ENCODE measurements at regions not wholly inside any gene's neighbourhood (a gene's known extent, or its start where the extent isn't known, plus 50 kb on each side); places are given as distances from the start of the nearest gene placed in this dataset.

DNA sequence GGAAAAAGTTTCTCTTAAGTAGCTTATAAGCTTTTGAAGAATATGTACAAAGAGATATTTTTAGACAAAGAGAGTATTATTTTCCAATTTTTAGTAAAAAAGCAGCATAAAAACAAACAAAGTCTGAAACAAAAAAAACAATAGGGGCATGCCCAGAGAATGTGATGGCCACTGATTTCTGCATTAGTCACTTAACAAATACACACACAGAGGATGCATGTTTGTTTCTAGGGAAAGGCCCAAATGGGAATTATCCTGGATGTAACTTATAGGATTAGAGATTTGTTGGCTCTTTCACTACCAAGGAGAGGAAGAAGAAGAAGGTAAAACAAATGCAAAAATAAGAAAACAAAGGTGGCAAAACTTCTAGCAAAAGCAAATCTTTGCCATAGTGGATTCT, 95.9 kb upstream of the SCOC start:
- no peak for DNase-seq

DNA sequence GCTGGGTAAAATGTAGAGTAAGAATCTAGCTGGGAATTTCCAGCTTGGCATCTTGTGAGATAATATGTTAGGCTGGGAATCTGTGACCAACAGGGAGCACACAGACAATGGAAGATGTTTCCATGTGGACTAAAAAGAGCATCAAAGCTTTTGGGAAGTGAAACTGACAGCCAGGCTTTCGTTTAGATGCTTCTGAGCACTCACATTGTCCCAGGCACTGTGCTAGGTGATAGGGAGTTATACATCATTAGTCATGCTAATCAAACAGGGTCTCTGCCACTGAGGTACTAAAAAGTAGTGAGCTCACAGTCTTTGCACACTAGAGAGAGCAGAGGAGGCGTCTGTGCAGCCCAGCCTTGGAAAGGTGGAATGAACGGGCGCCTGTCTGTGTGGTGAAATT, 101.9 kb upstream of the SCOC start:
- DNase-seq: no peak

DNA sequence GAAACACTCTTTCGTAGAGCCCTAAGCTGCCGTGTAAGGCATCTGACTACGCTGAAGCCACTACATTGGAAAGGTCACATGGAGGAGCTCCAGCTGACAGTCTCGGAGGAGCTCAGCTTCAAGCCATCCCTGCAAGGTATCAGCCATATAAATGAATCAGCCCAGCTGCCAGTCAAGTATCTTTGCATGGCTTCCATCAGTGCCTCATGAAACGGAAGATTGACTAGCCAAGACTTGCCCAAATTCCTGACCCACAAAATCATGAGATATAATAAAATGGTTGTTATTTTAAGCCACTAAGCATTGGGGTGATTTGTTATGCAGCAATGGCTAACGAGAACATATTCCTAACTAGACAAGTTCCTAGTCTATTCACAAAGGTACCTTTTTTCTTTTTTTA, 104.1 kb upstream of the SCOC start:
- no peak for DNase-seq

DNA sequence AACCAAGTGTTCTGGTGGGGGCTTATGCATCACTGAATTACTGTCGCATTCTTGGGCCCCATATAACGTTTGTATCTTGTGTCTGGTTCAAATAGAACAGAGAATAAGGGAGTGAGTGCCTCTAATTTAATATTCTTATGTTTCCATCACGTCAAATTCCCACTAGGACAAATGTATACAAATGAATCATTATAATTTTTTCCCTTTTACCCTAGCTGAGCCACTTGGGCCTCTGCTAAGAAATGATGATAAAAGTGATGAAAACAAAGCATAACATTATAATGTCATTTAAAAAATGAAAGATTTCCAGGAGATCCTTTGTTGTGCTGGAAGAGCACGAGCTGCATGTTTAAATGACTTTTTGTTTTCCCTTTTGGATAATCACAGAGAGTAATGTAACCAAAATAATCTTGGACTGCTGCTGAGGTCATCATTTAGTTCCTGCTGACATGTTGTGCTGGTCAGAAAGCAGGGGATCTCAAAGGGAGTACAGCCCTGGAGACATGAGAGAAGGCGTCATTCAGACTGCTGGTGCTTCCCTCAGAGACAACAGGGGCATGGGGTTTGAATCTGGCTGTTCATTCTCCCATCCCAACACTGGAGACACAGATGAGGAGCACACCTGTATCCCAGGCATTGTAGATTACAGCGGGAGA, 105.1 kb upstream of the SCOC start:
- no peak for DNase-seq

DNA sequence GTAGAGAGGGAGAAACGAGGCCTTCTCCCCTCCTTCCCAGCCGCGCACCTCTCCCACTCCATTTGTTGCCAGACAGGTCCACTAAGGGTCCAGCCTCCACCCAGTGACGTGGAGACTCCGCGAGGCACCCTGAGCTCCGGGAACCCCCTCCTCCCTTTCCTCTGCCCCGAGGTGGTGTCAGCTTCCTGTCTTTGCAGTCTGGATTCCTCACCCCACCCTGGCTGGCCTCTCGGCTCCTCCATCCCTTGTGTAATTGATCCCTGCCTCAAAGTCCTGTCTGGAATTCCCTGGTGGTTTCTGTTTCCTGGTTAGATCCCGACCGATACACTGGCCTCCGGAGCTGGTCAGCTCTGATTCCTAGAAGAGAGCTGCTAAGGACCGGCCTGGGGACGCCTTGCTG, 105.9 kb upstream of the SCOC start:
- no peak for DNase-seq

- no peak for DNase-seq
Observed at GRCh38 chr4:140266958-140267568, 106.4 kb upstream of the SCOC start.

DNA sequence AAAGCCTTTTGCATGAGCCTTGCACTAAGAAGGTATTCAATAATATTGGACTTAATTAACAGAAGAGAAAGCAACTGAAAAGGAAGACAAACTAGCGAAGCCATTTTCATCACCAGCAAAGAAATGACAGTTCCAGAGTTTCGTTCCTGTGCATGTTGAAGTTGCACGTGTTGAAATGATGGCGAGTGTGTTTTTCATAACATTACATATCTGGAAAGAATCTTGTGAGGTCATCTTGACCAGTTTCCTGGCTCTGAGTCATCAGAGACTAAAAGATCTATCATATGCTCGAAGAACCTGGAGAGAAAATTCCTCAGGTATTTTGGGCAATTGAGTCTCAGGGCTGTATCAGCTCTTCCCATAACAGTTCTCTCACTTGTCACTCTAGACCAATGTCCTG, 106.2 kb upstream of the MAML3 start:
- no peak for DNase-seq

DNA sequence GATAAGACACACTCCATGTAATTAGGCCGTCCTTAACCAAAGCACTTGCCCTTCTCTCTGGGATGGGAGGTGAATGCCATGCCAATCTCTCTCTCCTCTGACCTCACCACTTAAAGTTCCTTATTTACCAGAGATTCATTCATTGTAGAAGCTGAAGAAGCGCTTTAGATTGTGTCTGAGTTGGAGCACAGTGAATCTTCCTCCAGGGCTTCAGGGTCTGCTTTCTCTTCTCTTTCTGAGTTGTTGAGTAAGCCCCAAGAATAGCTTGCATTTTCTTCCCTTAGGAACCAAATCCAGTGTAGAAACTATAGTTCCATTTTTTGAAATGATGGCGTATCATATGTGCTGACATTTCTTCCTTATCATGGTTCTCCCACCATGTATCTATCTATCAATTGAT, 104.5 kb upstream of the MAML3 start:
- no peak for DNase-seq

GRCh38 chr4:140257461-140258305, 103.7 kb upstream of the MAML3 start:
- DNase-seq: no peak

GRCh38 chr4:140256941-140257340, 103.0 kb upstream of the MAML3 start:
- DNase-seq: no peak

DNA sequence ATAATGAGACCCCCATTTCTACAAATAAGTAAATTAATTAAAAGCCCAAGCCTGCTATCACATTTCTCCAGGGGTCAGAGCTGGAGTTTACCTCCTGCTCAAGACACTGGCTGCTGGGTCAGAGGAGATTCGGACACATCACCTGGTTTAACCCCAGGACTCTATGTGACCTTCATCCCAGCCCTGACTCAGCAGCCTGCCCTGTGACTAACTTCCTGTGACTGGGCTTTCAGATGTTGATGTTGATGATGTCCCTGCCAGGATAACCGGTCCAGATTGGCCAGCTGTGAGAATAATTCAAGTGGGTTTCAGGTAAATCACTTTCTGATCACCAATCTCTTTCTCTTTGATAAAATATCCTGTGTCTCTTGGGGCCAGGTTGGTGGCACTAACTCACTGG, 102.4 kb upstream of the MAML3 start:
- no peak for DNase-seq

GRCh38 chr4:140255927-140256326, 101.9 kb upstream of the MAML3 start:
- no peak for DNase-seq

GRCh38 chr4:140255467-140255866, 101.5 kb upstream of the MAML3 start:
- DNase-seq: no peak

DNA sequence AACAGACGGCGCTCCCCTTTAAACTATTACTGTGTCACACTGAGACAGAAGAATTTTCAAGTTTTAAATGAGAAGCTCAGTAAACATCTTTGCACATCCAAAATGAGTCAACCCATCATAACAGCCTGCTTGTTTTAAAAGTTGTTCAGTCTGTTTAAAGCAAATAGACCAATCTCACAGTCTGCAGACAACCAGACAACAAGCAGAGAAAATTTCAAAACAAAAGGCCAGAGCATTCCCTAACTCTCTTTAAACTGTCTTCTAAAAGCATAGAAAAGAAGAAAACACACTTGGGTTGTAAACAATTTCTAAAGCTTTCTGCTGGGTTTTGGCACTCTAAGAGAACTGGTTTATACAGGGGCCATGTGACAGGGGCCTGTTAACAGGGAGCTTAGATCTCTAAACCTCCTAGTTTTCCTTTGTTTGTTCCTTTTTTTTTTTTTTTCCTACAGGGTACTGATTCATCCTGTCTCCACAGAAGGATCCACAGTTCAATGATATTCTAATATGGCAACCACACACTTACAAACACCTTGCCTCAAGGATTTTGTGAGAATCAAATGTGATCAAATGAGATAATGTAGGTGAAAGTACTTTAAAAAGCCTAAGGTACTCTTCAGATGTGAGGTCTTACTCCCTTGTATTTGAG, 100.8 kb upstream of the MAML3 start:
- no peak for DNase-seq

GRCh38 chr4:140253556-140254027, 99.6 kb upstream of the MAML3 start:
- no peak for DNase-seq

DNA sequence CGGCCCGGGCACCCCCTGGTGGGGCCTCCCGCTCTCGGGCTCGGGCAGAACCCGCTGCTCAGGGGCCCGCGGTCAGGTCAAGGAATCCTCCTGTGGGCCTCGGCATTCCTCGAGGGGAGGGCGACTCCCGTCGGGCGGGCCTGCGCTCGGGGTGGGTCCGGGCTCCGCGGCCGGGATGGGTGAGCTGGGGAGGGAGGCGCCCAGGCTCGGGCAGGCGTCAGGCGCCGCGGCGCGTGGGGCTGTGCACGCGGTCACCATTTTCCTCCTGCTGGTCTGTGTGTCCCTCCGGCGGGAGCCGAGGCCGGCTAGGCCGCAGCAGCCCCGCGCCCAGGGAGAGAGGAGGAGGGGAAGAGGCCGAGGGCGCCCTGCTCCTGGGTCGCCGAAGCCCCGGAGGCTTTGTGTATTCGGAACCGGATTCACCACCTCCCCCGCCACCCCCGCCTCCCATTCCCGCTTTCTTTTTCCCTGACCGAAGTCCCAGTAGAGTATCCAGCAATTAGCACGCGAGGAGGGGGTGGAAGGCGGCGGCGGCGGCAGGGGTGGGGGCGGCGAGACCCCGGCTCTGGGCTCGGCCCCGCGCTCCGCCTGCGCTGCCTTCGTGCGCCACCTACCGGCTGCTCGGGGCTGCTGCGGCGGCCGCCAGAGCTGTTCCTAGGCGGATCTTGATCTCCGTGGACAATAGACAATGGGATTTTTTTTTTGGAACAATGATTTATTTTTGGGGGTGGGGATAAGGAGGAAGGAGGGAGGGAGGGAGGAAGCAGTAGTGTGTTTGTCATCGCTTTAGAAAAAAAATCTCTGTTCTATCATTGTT, 99.0 kb upstream of the MAML3 start:
- no peak for DNase-seq

- DNase-seq: no peak
Observed at GRCh38 chr4:140252141-140252741, 98.3 kb upstream of the MAML3 start.

- no peak for DNase-seq
Observed at GRCh38 chr4:140251571-140251970, 97.6 kb upstream of the MAML3 start.

DNA sequence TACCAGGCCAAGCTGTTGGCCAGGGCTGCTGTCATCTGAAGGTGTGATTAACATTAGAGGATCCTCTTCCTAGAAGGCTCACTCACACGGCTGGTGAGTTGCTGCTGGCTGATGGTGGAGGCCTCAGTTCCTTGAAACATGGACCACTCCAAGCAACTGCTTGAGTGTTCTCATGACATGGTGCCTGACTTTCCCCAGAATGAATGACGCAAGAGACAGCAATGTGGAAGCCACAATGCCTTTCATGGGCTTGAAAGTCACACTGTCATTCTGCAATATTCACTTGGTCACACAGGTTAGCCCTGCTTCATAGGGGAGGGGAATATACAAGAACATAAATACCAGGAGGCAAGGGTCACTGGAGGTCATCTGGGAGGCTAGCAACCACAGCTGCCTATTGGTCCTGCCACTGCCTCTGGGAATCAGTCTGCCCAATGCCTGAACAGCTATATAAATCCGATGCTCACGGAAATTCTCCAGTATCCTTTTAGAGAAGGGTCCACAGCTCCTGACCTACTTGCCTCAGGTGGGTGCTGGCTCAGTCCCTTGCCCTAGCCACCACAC, 97.1 kb upstream of the MAML3 start:
- no peak for DNase-seq

GRCh38 chr4:140249351-140249750, 95.4 kb upstream of the MAML3 start:
- DNase-seq: no peak

- no peak for DNase-seq
Observed at GRCh38 chr4:140247237-140247636, 93.3 kb upstream of the MAML3 start.

GRCh38 chr4:140246216-140246615, 92.2 kb upstream of the MAML3 start:
- DNase-seq: no peak
